Neural cell (in vitro differentiated cells): ENCODE measurements at regions not wholly inside any gene's neighbourhood (a gene's known extent, or its start where the extent isn't known, plus 50 kb on each side); places are given as distances from the start of the nearest gene placed in this dataset.

Experiments used
- CTCF ChIP-seq: fragments of 450-650 bp; IDR thresholded peaks from 2 replicates; pipeline ENCODE4 v1.5.1; 2014; ENCODE audit warnings: antibody characterized with exemption, mild to moderate bottlenecking, moderate library complexity; ENCODE audit not compliant: poor library complexity, severe bottlenecking
- EP300 ChIP-seq: fragments of 450-650 bp; conservative IDR thresholded peaks from 2 replicates; pipeline ENCODE4 v1.6.1; 2014; ENCODE audit warnings: antibody characterized with exemption, mild to moderate bottlenecking, moderate library complexity; ENCODE audit not compliant: poor library complexity, severe bottlenecking
- EZH2 ChIP-seq: fragments of 200-600, 300-800 bp; shearing (Covaris generic), sonication (generic); IDR thresholded peaks from 2 replicates; pipeline ENCODE4 v1.6.1; 2014; ENCODE audit warnings: antibody characterized with exemption, low read length, borderline replicate concordance, mild to moderate bottlenecking; ENCODE audit not compliant: insufficient read depth, poor library complexity, severe bottlenecking
- POLR2AphosphoS5 ChIP-seq: IDR thresholded peaks from 2 replicates; pipeline ENCODE4 v1.6.1; 2012
- RAD21 ChIP-seq: fragments of 450-650 bp; conservative IDR thresholded peaks from 2 replicates; pipeline ENCODE4 v1.6.1; 2014; ENCODE audit warnings: antibody characterized with exemption, mild to moderate bottlenecking, moderate library complexity
- SMC3 ChIP-seq: fragments of 450-650 bp; conservative IDR thresholded peaks from 2 replicates; pipeline ENCODE4 v1.6.1; 2014; ENCODE audit warnings: antibody characterized with exemption, mild to moderate bottlenecking, moderate library complexity; ENCODE audit not compliant: poor library complexity
- TAF1 ChIP-seq: IDR thresholded peaks from 2 replicates; pipeline ENCODE4 v1.6.1; 2012; ENCODE audit warnings: low read depth
- TF ChIP-seq, protein P1 (sequence below): IDR thresholded peaks from 2 replicates; pipeline ENCODE4 v1.6.1; 2012; ENCODE audit warnings: borderline replicate concordance

GRCh38 chr4:79723507-79723906 lies 315.5 kb upstream of the GK2 start:
- no peak for TF ChIP-seq CTCF
- TF ChIP-seq EP300, result no peak
- no peak for TF ChIP-seq POLR2AphosphoS5
- no peak for TF ChIP-seq EZH2
- no peak for TF ChIP-seq SMC3
- TF ChIP-seq, protein P1, sequence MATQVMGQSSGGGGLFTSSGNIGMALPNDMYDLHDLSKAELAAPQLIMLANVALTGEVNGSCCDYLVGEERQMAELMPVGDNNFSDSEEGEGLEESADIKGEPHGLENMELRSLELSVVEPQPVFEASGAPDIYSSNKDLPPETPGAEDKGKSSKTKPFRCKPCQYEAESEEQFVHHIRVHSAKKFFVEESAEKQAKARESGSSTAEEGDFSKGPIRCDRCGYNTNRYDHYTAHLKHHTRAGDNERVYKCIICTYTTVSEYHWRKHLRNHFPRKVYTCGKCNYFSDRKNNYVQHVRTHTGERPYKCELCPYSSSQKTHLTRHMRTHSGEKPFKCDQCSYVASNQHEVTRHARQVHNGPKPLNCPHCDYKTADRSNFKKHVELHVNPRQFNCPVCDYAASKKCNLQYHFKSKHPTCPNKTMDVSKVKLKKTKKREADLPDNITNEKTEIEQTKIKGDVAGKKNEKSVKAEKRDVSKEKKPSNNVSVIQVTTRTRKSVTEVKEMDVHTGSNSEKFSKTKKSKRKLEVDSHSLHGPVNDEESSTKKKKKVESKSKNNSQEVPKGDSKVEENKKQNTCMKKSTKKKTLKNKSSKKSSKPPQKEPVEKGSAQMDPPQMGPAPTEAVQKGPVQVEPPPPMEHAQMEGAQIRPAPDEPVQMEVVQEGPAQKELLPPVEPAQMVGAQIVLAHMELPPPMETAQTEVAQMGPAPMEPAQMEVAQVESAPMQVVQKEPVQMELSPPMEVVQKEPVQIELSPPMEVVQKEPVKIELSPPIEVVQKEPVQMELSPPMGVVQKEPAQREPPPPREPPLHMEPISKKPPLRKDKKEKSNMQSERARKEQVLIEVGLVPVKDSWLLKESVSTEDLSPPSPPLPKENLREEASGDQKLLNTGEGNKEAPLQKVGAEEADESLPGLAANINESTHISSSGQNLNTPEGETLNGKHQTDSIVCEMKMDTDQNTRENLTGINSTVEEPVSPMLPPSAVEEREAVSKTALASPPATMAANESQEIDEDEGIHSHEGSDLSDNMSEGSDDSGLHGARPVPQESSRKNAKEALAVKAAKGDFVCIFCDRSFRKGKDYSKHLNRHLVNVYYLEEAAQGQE, result no peak
- TF ChIP-seq TAF1, result no peak
- no peak for TF ChIP-seq RAD21
